Epithelial cell of proximal tubule (primary cell): ENCODE measurements at regions not wholly inside any gene's neighbourhood (a gene's known extent, or its start where the extent isn't known, plus 50 kb on each side); places are given as distances from the start of the nearest gene placed in this dataset.

Experiments used
- DNase-seq: peaks from one replicate; pipeline ENCODE4 v3.0.0-alpha.2; 2011; ENCODE audit warnings: low read depth
- H3K4me3 ChIP-seq: 2 replicates; pipeline ENCODE4 v1.5.1; 2011; ENCODE audit warnings: low read depth, mild to moderate bottlenecking, low read length
- TF ChIP-seq, protein P1 (sequence below): conservative IDR thresholded peaks from 2 replicates; pipeline ENCODE4 v1.5.1; 2012; ENCODE audit warnings: low read depth, mild to moderate bottlenecking, low read length

GRCh38 chr10:80784695-80785094 is 247.0 kb downstream of the SH2D4B start:
- no peak overlapping the region for H3K4me3 ChIP-seq
- TF ChIP-seq, protein P1, sequence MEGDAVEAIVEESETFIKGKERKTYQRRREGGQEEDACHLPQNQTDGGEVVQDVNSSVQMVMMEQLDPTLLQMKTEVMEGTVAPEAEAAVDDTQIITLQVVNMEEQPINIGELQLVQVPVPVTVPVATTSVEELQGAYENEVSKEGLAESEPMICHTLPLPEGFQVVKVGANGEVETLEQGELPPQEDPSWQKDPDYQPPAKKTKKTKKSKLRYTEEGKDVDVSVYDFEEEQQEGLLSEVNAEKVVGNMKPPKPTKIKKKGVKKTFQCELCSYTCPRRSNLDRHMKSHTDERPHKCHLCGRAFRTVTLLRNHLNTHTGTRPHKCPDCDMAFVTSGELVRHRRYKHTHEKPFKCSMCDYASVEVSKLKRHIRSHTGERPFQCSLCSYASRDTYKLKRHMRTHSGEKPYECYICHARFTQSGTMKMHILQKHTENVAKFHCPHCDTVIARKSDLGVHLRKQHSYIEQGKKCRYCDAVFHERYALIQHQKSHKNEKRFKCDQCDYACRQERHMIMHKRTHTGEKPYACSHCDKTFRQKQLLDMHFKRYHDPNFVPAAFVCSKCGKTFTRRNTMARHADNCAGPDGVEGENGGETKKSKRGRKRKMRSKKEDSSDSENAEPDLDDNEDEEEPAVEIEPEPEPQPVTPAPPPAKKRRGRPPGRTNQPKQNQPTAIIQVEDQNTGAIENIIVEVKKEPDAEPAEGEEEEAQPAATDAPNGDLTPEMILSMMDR: no peak
- no peak for DNase-seq

DNA sequence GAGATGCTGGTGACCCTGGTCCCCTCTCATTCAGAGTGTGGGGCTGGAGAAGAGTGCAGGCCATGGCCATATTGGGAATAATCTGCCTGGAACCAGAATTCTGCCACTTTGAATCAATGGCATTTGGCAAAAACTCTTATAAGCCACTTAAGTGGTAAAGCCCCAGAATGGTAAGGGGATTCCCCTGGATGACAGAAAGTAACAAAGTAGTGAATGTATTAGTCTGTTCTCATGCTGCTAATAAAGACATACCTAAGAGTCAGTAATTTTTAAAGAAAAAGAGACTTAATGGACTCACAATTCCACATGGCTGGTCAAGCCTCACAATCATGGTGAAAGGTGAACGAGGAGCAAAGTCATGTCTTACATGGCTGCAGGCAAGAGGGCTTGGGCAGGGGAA is 248.6 kb downstream of the SH2D4B start:
- H3K4me3 ChIP-seq: no peak overlapping the region
- TF ChIP-seq, protein P1: no peak
- no peak for DNase-seq

DNA sequence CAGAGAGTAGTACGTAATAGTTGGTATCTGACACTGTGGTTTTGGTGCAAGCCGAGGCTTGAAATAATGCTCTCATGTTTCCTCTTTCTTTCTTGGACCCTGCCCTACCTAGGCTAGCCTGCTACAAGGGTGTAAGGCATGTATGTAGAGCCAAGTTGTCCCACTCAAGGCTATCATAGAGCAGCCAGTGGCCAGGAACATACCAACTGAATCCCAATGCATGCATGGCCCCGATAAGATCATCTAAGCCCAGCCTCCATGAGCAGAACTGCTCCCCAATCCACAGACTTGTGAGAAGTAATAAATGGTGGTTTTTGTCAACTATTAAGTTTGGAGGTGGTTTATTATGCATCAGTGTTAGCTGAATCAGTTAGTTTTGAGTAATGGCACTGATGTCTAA is 250.2 kb downstream of the SH2D4B start:
- no peak overlapping the region for H3K4me3 ChIP-seq
- TF ChIP-seq, protein P1: no peak
- no peak for DNase-seq

DNA sequence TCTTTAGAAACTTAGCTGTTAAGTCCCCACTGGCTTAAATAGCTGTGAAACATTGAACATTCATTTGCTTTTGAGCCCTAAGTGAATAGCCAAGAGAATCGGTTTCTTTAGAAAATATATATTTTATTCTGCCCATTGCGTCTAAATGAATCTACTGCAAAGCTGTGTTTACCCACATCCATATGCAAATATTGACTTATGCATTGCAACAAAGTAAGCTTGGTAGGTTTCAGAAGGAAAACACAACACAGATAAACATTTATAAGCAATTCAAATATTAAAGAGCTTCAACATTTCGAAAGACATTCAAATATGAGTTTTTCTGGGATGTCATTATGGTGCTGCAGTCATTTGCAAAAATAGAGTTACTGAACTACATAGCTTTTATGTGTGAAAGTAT is 257.3 kb downstream of the SH2D4B start:
- no peak for DNase-seq

DNA sequence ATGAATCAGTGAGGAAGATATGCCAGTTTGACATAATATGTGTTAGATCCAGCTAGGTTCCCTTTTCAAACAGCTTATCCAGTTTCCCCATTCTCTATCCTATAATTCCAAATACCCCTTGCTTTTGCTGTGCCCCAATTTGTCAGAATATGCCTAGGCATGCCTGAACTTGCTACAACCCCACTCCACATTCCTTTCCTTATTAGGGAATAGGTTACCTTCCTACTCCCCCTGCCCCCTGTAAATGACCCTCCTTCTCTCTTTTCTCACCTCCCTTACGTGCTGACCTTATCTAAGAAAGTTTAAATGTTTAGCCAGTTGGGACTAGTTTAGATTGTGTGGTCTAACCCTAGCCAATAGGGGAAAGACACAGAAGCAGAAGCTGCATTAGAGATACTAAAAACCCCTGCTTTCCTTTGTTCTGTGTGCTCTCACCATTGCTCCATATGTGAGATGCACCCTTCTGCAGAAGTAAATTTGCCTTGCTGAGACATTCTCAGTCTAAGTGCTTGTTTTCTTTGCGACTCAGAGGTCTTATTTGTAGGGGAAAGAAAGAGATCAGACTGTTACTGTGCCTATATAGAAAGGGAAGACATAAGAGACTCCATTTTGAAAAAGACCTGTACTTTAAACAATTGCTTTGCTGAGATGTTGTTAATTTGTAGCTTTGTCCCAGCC is 267.8 kb downstream of the SH2D4B start:
- H3K4me3 ChIP-seq: no peak overlapping the region
- TF ChIP-seq, protein P1: no peak
- no peak for DNase-seq

More for the DNA sequence above, 257.3 kb downstream of the SH2D4B start:
- TF ChIP-seq, protein P1: no peak
- no peak overlapping the region for H3K4me3 ChIP-seq

DNA sequence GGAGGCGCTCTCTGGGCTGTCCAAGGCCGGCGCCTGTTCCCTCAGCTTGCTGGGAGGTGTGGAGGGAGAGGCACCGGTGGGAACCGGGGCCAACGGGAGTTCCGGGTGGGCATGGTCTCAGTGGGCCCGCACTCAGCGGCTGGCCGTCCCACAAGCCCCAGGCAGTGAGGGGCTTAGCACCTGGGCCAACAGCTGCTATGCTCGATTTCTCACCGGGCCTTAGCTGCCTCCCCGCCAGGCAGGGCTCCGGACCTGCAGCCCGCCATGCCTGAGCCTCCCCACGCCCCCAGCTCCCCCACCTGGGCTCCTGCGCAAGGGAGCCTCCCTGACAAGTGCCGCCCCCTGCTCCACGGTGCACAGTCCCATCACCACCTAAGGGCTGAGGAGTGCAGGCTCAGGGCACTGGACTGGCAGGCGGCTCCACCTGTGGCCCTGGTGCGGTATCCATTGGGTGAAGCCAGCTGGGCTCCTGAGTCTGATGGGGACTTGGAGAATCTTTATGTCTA is 276.5 kb downstream of the SH2D4B start:
- TF ChIP-seq, protein P1: no peak
- no peak overlapping the region for H3K4me3 ChIP-seq
- DNase-seq: no peak

DNA sequence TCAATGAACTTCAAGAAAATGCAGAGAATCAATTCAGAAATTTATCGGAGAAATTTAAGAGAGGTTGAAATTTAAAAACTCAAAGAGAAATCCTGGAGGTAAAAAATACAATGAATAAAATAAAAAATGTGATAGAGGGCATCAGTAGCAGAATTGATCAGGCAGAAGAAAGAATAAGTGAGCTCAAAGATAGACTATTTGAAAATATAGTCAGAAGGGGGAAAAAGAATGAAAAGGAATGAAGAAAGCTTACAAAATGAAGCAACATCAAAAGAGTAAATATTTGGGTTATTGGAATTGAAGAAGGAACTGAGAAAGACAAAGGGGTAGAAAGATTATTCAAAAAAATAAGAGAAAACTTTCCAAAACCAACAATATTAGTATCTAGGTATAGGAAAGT is 291.4 kb downstream of the SH2D4B start:
- H3K4me3 ChIP-seq: no peak overlapping the region
- DNase-seq: no peak
- TF ChIP-seq, protein P1: no peak
